Activated naive CD8-positive, alpha-beta T cell treated with anti-CD3 and anti-CD28 coated beads for 36 hours (primary cell): ENCODE measurements at regions not wholly inside any gene's neighbourhood (a gene's known extent, or its start where the extent isn't known, plus 50 kb on each side); places are given as distances from the start of the nearest gene placed in this dataset.
"Not testable (repeated sequence)": the region's sequence is repeated elsewhere in the genome, so short reads cannot be mapped to it uniquely, and the experiment has no call there.

Experiments
- DNase-seq: peaks from one replicate; pipeline ENCODE4 v3.0.0; 2021
- H3K27ac Mint-ChIP-seq: one replicate; pipeline ENCODE4 v1.8.0; 2022; ENCODE audit warnings: mild to moderate bottlenecking, moderate library complexity, mixed read lengths
- H3K27me3 Mint-ChIP-seq: one replicate; pipeline ENCODE4 v1.8.0; 2022; ENCODE audit warnings: mild to moderate bottlenecking, mixed read lengths
- H3K36me3 Mint-ChIP-seq: one replicate; pipeline ENCODE4 v1.8.0; 2021; ENCODE audit warnings: mild to moderate bottlenecking, mixed read lengths
- H3K4me1 Mint-ChIP-seq: one replicate; pipeline ENCODE4 v1.8.0; 2021; ENCODE audit warnings: mixed read lengths
- H3K4me3 Mint-ChIP-seq: one replicate; pipeline ENCODE4 v1.8.0; 2022; ENCODE audit warnings: mild to moderate bottlenecking, moderate library complexity, mixed read lengths
- H3K9me3 Mint-ChIP-seq: one replicate; pipeline ENCODE4 v1.8.0; 2022; ENCODE audit warnings: mixed read lengths

DNA sequence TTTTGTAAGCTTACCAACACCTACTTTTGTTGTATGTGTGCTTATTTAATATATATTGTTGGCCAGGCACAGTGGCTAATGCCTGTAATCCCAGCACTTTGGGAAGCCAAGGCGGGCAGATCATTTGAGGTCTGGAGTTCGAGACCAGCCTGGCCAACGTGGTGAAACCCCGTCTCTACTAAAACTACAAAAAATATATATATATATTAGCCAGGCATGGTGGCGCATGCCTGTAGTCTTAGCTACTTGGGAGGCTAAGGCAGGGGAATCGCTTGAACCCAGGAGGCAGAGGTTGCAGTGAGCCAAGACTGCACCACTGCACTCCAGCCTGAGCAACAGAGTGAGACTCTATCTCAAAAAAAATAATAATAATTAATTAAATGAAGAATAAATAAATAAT is 142.0 kb upstream of the C1QTNF3 start:
- not testable (repeated sequence) for H3K9me3 Mint-ChIP-seq, H3K27ac Mint-ChIP-seq, DNase-seq, H3K27me3 Mint-ChIP-seq, H3K4me3 Mint-ChIP-seq, H3K4me1 Mint-ChIP-seq
- H3K36me3 Mint-ChIP-seq = peaks cover 20% of the 10 kb centered on the region

DNA sequence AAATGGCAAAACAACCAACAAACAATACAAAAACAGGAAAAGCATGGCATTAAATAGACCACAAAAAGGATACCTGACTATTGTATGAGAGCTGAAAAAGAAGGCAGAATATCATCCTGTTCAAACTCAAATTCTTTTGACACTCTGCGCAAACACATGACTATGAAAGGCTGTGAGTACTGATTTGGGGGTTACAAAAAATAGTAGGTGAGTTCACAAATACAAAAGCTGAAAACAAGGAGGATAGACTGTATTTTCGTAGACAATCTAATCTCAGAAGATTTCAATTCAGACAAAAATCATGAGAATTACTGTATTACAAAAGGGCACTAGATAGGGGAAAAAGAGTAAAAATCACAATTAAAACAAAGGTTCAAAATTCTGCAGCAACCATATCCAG is 142.6 kb upstream of the C1QTNF3 start:
- DNase-seq, H3K9me3 Mint-ChIP-seq, H3K27ac Mint-ChIP-seq, H3K27me3 Mint-ChIP-seq, H3K4me3 Mint-ChIP-seq, H3K4me1 Mint-ChIP-seq: not testable (repeated sequence)
- peaks cover 20% of the 10 kb centered on the region for H3K36me3 Mint-ChIP-seq

DNA sequence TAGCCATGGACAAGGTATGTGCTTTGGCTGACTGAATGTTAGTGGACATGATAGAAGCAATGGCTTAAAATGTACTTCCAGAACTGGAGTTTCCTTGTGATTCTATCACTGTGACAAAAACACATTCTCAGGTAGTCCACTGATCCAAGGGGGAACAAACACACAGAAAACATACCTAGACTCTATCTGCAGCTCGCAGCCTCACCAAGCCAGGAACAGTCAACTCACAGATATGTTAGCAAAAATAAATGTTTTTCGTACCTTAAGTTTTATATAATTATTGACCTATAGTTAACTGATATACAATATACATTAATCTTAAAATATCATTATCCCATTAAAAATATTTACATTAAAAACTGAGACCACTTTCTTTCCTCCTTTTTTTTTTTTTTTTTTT is 143.1 kb upstream of the C1QTNF3 start:
- not testable (repeated sequence) for H3K4me3 Mint-ChIP-seq, H3K27ac Mint-ChIP-seq, DNase-seq, H3K9me3 Mint-ChIP-seq, H3K4me1 Mint-ChIP-seq, H3K27me3 Mint-ChIP-seq
- H3K36me3 Mint-ChIP-seq = peaks cover 22% of the 10 kb centered on the region

DNA sequence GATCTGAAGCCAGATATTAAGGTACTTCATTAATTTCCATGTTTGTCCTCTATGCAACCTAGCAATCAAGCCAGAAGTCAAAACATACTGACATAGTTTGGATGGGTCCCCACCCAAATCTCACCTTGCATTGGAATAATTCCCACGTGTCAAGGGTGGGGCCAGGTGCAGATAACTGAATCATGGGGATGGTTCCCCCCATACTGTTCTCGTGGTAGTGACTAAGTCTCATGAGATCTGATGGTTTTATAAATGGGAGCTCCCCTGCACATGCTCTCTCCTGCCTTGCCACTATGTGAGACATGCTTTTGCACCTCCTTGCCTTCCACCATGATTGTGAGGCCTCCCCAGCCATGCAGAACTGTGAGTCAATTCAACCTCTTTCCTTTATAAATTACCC is 143.9 kb upstream of the C1QTNF3 start:
- peak; percentile 23 for DNase-seq
- H3K27ac Mint-ChIP-seq, H3K27me3 Mint-ChIP-seq, H3K9me3 Mint-ChIP-seq, H3K4me1 Mint-ChIP-seq, H3K4me3 Mint-ChIP-seq: not testable (repeated sequence)
- H3K36me3 Mint-ChIP-seq = peaks cover 28% of the 10 kb centered on the region

DNA sequence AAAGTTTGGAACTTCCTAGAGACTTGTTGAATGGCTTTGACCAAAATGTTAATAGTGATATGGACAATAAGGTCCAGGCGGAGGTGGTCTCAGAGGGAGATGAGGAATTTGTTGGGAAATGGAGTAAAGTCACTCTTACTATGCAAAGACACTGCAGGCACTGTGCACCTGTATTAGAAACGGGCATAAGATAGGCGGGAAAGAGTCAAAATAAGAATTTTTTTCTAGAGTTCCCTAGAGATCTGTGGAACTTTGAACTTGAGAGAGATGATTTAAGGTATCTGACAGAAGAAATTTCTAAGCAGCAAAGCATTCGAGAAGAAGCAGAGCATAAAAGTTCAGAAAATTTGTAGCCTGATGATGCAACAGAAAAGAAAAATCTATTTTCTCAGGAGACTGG is 144.4 kb upstream of the C1QTNF3 start:
- not testable (repeated sequence) for H3K4me3 Mint-ChIP-seq, DNase-seq

DNA sequence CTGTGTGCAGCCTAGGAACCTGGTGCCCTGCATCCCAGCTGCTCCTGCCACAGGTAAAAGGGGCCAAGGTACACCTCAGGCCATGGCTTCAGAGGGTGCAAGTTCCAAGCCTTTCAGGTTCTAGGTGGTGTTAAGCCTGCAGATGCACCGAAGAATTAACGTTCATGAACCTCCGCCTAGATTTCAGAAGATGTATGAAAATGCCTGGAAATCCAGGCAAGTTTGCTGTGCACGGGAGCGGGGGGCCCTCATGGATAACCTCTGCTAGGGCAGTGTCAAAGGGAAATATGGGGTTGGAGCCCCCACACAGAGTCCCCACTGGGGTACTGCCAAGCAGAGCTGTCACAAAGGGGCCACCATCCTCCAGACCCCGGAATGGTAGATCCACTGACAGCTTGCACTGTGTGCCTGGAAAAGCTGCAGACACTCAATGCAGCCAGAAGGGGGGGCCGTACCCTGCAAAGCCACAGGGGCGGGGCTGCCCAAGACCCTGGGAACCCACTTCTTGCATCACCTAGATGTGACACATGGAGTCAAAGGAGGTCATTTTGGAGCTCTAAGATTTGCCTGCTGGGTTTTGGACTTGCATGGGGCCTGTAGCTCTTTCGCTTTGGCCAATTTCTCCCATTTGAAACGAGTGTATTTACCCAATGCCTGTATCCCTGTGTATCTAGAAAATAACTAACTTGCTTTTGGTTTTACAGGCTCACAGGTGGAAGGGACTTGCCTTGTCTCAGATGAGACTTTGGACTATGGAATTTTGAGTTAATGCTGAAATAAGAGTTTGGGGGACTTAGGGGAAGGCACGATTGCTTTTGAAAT is 145.2 kb upstream of the C1QTNF3 start:
- not testable (repeated sequence) for H3K9me3 Mint-ChIP-seq, H3K4me1 Mint-ChIP-seq, H3K27me3 Mint-ChIP-seq, H3K4me3 Mint-ChIP-seq, H3K27ac Mint-ChIP-seq
- peak; percentile 91 for DNase-seq
- H3K36me3 Mint-ChIP-seq = peaks cover 34% of the 10 kb centered on the region

More for the DNA sequence above, 144.4 kb upstream of the C1QTNF3 start:
- peaks cover 30% of the 10 kb centered on the region for H3K36me3 Mint-ChIP-seq
- not testable (repeated sequence) for H3K27me3 Mint-ChIP-seq, H3K4me1 Mint-ChIP-seq, H3K9me3 Mint-ChIP-seq, H3K27ac Mint-ChIP-seq

DNA sequence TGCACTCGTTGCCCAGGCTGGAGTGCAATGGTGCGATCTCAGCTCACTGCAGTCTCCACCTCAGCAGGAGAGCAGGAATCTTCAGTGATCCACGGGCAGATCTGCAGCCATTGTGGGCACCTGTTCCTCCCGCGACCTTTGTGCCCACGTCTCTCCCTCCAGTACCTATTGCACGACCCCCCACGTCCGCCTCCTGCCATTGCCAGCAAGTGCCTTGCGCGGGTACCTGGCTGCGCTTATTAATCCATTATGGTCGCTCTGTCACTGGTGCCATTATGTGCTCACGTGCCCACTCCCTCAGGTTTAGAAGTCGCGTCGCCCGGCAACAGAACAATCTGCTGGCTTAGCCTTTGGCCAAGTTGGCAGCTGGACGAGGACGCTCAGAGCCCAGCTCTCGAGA is 146.2 kb upstream of the C1QTNF3 start:
- H3K27ac Mint-ChIP-seq = peak overlapping the region; percentile 43

DNA sequence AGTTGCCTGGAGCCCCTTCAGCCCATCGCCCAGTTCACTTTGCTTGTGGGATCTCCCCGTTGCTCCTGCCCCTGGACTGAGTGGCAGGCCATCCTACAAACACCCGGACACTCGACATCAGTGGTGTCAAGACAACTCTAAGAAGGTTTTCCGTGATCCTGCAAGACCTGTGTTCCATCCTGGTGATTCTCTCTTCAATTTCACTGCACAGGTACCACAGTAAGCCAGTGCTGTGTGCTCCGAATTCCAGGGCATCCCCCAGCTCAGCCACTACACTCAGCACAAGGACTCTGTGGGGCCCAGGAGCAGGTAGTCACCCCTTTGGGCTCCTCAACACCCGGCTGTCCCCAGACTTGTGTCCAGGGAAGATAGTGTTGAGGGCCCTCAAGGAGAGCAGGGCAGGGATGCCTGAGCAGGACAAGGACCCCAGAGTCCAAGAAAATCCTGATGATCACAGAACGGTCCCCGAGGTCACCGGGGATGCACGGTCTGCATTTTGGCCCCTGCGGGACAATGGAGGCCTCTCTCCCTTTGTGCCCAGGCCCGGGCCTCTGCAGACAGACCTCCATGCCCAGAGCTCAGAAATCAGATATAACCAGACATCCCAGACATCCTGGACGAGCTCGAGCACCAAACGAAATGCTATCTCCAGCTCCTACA is 146.9 kb upstream of the C1QTNF3 start:
- peak; percentile 23 for DNase-seq
- H3K27me3 Mint-ChIP-seq, H3K9me3 Mint-ChIP-seq, H3K27ac Mint-ChIP-seq, H3K4me3 Mint-ChIP-seq, H3K4me1 Mint-ChIP-seq: not testable (repeated sequence)
- H3K36me3 Mint-ChIP-seq = peaks cover 37% of the 10 kb centered on the region

More for the DNA sequence above, 146.2 kb upstream of the C1QTNF3 start:
- H3K4me3 Mint-ChIP-seq, H3K4me1 Mint-ChIP-seq, H3K9me3 Mint-ChIP-seq, H3K27me3 Mint-ChIP-seq: not testable (repeated sequence)
- peak; percentile 23 for DNase-seq
- peaks cover 37% of the 10 kb centered on the region for H3K36me3 Mint-ChIP-seq

DNA sequence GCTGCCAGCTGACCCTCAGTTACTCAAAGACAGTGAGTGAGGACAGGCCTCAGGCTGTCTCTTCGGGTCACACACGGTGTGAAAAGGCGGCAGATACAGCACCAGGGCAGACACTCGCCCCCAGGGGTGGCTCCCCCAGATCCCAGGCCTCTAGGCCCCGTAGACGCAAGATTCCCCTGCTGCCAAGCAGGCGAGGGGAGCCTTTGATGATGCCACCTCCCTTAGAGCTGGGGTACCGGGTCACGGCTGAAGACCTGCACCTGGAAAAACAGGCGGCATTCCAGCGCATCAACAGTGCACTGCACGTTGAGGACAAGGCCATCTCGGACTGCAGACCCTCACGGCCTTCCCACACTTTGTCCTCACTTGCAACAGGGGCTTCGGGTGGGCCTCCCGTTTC is 147.5 kb upstream of the C1QTNF3 start:
- H3K4me1 Mint-ChIP-seq, H3K27me3 Mint-ChIP-seq, H3K27ac Mint-ChIP-seq, H3K9me3 Mint-ChIP-seq, H3K4me3 Mint-ChIP-seq: not testable (repeated sequence)
- peak; percentile 28 for DNase-seq
- H3K36me3 Mint-ChIP-seq = peaks cover 37% of the 10 kb centered on the region

DNA sequence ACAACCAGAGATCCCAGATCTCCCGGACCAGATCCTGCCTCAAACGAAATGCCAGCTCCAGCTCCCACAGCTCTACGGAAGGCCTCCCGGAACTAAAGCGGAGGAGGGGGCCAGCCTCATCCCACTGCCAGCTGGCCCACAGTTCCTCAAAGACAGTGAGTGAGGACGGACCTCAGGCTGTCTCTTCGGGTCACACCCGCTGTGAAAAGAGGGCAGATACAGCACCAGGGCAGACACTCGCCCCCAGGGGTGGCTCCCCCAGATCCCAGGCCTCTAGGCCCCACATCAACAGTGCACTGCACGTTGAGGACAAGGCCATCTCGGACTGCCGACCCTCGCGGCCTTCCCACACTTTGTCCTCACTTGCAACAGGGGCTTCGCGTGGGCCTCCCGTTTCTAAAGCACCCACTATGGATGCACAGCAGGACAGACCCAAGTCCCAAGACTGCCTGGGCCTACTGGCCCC is 148.3 kb upstream of the C1QTNF3 start:
- not testable (repeated sequence) for H3K9me3 Mint-ChIP-seq, H3K4me1 Mint-ChIP-seq, H3K27ac Mint-ChIP-seq, H3K27me3 Mint-ChIP-seq, H3K4me3 Mint-ChIP-seq
- H3K36me3 Mint-ChIP-seq = peaks cover 40% of the 10 kb centered on the region
- DNase-seq = peak; percentile 29

DNA sequence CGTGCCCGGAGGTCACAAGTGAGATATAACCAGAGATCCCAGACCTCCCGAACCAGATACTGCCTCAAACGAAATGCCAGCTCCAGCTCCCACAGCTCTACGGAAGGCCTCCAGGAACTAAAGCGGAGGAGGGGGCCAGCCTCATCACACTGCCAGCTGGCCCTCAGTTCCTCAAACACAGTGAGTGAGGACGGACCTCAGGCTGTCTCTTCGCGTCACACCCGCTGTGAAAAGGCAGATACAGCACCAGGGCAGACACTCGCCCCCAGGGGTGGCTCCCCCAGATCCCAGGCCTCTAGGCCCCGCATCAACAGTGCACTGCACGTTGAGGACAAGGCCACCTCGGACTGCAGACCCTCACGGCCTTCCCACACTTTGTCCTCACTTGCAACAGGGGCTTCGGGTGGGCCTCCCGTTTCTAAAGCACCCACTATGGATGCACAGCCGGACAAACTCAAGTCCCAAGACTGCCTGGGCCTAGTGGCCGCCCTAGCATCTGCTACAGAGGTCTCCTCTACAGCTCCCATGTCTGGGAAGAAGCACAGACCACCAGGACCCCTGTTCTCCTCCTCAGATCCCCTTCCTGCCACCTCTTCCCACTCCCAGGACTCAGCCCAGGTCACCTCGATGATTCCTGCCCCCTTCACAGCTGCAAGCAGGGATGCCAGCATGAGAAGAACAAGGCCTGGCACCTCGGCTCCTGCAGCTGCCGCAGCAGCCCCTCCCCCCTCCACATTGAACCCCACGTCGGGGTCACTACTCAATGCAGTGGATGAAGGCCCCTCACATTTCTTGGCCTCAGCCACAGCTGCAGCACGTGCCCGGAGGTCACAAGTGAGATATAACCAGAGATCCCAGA is 149.3 kb upstream of the C1QTNF3 start:
- not testable (repeated sequence) for H3K4me1 Mint-ChIP-seq, H3K27ac Mint-ChIP-seq, H3K9me3 Mint-ChIP-seq, H3K27me3 Mint-ChIP-seq, H3K4me3 Mint-ChIP-seq
- peaks cover 40% of the 10 kb centered on the region for H3K36me3 Mint-ChIP-seq
- DNase-seq = peak; percentile 29

DNA sequence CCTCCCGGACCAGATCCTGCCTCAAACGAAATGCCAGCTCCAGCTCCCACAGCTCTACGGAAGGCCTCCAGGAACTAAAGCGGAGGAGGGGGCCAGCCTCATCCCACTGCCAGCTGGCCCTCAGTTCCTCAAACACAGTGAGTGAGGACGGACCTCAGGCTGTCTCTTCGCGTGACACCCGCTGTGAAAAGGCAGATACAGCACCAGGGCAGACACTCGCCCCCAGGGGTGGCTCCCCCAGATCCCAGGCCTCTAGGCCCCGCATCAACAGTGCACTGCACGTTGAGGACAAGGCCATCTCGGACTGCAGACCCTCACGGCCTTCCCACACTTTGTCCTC is 149.9 kb upstream of the C1QTNF3 start:
- H3K4me1 Mint-ChIP-seq, H3K4me3 Mint-ChIP-seq, H3K9me3 Mint-ChIP-seq, H3K27me3 Mint-ChIP-seq, DNase-seq, H3K27ac Mint-ChIP-seq: not testable (repeated sequence)
- peaks cover 37% of the 10 kb centered on the region for H3K36me3 Mint-ChIP-seq

DNA sequence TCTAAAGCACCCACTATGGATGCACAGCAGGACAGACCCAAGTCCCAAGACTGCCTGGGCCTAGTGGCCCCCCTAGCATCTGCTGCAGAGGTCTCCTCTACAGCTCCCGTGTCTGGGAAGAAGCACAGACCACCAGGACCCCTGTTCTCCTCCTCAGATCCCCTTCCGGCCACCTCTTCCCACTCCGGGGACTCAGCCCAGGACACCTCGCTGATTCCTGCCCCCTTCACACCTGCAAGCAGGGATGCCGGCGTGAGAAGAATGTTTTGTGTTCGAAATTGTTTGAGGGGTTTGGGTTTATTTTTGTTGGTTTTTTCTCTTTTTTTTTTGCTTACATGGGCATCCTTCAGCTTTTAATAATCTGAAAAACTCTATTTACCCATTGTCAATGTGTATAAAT is 150.3 kb upstream of the C1QTNF3 start:
- not testable (repeated sequence) for DNase-seq, H3K27me3 Mint-ChIP-seq, H3K4me1 Mint-ChIP-seq, H3K4me3 Mint-ChIP-seq, H3K9me3 Mint-ChIP-seq, H3K27ac Mint-ChIP-seq
- peaks cover 34% of the 10 kb centered on the region for H3K36me3 Mint-ChIP-seq

DNA sequence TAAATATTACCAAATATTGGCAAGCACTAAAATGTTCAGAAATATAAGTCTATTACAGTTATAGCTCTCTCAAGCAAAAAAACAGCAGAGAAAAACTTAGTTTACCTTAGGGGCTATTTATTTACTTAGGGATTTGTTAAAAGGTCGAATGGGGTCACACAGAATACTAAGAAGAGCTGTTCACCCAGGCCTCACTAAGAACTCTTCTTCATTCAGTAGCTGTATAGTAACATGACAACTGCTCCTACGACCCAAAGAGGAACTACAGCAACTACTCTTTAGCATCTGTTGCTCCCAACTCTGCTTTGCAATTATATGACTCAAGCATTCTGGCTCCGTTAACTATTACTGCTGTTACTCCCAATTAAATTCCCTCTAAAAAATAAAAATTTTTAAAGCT is 150.8 kb upstream of the C1QTNF3 start:
- not testable (repeated sequence) for H3K9me3 Mint-ChIP-seq, H3K27ac Mint-ChIP-seq, H3K27me3 Mint-ChIP-seq, H3K4me3 Mint-ChIP-seq, H3K4me1 Mint-ChIP-seq, DNase-seq
- H3K36me3 Mint-ChIP-seq = peaks cover 34% of the 10 kb centered on the region

DNA sequence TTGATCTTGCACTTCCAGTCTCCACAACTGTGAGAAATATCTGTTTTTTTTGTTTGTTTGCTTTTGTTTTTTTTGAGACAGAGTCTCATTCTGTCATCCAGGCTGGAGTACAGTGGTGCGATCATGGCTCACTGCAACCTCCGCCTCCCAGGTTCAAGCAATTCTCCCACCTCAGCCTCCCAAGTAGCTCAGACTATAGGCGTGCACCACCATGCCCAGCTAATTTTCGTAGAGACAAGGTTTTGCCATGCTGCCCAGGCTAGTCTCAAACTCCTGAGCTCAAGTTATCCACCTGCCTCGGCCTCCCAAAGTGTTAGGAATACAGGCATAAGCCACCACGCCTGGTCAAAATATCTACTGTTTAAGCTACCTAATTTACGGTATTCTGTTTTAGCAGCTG is 153.1 kb upstream of the C1QTNF3 start:
- H3K9me3 Mint-ChIP-seq, H3K27ac Mint-ChIP-seq, H3K4me1 Mint-ChIP-seq, H3K4me3 Mint-ChIP-seq, DNase-seq, H3K27me3 Mint-ChIP-seq: not testable (repeated sequence)
- peaks cover 20% of the 10 kb centered on the region for H3K36me3 Mint-ChIP-seq
